IMR-90 (cell line): ENCODE measurements at regions not wholly inside any gene's neighbourhood (a gene's known extent, or its start where the extent isn't known, plus 50 kb on each side); places are given as distances from the start of the nearest gene placed in this dataset.

ENCODE experiments used
- ATAC-seq: fragments of 200-7000 bp; cut with Tn5 transposase; 2 replicates; pipeline ENCODE4 v1.9.1; 2020; ENCODE audit warnings: low read depth, mild to moderate bottlenecking, moderate library complexity
- BruUV-seq: library from RNA; stranded (reverse); fragments of 400-500 nt; replicated peaks from 2 replicates; lab custom pipeline; 2021; lab: Mats Ljungman, UMichigan
- CTCF ChIA-PET: fragments of 300-600 bp; formaldehyde crosslinking; extraction: SDS; loops from one replicate; lab custom pipeline; 2021; ENCODE audit warnings: antibody characterized with exemption; lab: Yijun Ruan, JAX
- POLR2A ChIA-PET: fragments of 300-600 bp; sonication (Branson Sonifier 250); formaldehyde crosslinking; loops from one replicate; lab custom pipeline; 2022; ENCODE audit warnings: antibody characterized with exemption; ENCODE audit not compliant: unreplicated experiment; lab: Charles Lee
- DNase-seq: peaks from one replicate; pipeline ENCODE4 v3.0.0; 2013
- H2AFZ ChIP-seq: replicated peaks from 2 replicates; pipeline ENCODE3; 2013; ENCODE audit warnings: low read length, mild to moderate bottlenecking; ENCODE audit not compliant: poor library complexity
- H2AK5ac ChIP-seq: 2 replicates; pipeline ENCODE4 v1.6.1; 2013; ENCODE audit warnings: low read depth, low read length, inconsistent platforms
- H2AK9ac ChIP-seq: replicated peaks from 2 replicates; pipeline ENCODE3; 2013; ENCODE audit warnings: mild to moderate bottlenecking, low read depth, low read length, moderate library complexity; ENCODE audit not compliant: poor library complexity
- H2BK120ac ChIP-seq: 2 replicates; pipeline ENCODE4 v1.6.1; 2013; ENCODE audit warnings: low read depth, low read length, inconsistent platforms
- H2BK15ac ChIP-seq: 3 replicates; pipeline ENCODE4 v1.6.1; 2013; ENCODE audit warnings: low read depth, low read length, inconsistent platforms
- H2BK20ac ChIP-seq: 2 replicates; pipeline ENCODE4 v1.6.1; 2013; ENCODE audit warnings: low read depth, mild to moderate bottlenecking, inconsistent platforms, low read length, moderate library complexity
- H2BK5ac ChIP-seq: 2 replicates; pipeline ENCODE4 v1.6.1; 2013; ENCODE audit warnings: mild to moderate bottlenecking, low read depth, low read length, inconsistent platforms; ENCODE audit not compliant: poor library complexity, severe bottlenecking
- H3K14ac ChIP-seq: replicated peaks from 2 replicates; pipeline ENCODE4 v1.6.1; 2013; ENCODE audit warnings: low read depth, low read length, inconsistent platforms
- H3K18ac ChIP-seq: 2 replicates; pipeline ENCODE4 v1.6.1; 2013; ENCODE audit warnings: low read depth, low read length, control low read depth
- H3K23ac ChIP-seq: 2 replicates; pipeline ENCODE4 v1.6.1; 2013; ENCODE audit warnings: low read depth, low read length, inconsistent platforms
- H3K27ac ChIP-seq: 2 replicates; pipeline ENCODE4 v1.5.1; 2013; ENCODE audit warnings: mild to moderate bottlenecking, control low read depth, low read length; ENCODE audit not compliant: insufficient read depth
- H3K27me3 ChIP-seq: 2 replicates; pipeline ENCODE4 v1.6.1; 2013; ENCODE audit warnings: low read length; ENCODE audit not compliant: control insufficient read depth, insufficient read depth
- H3K36me3 ChIP-seq: 2 replicates; pipeline ENCODE4 v1.6.1; 2013; ENCODE audit warnings: low read length, mixed read lengths; ENCODE audit not compliant: control insufficient read depth, insufficient read depth
- H3K4ac ChIP-seq: 2 replicates; pipeline ENCODE4 v1.6.1; 2013; ENCODE audit warnings: low read depth, low read length, inconsistent platforms
- H3K4me1 ChIP-seq: 2 replicates; pipeline ENCODE4 v1.6.1; 2013; ENCODE audit warnings: low read length, mixed read lengths; ENCODE audit not compliant: control insufficient read depth, insufficient read depth
- H3K4me2 ChIP-seq: 2 replicates; pipeline ENCODE4 v1.6.1; 2013; ENCODE audit warnings: low read depth, mild to moderate bottlenecking, control low read depth, low read length, moderate library complexity
- H3K4me3 ChIP-seq: 2 replicates; pipeline ENCODE4 v1.5.1; 2013; ENCODE audit warnings: low read depth, mild to moderate bottlenecking, control low read depth, low read length, moderate library complexity; ENCODE audit not compliant: insufficient read depth
- H3K56ac ChIP-seq: 2 replicates; pipeline ENCODE4 v1.6.1; 2013; ENCODE audit warnings: low read length, inconsistent platforms; ENCODE audit not compliant: insufficient read depth; ENCODE audit errors: extremely low read depth
- H3K79me1 ChIP-seq, 2 experiments: 2 replicates each; pipeline ENCODE4 v1.6.1; 2013; ENCODE audit warnings: low read length in 2 of 2, inconsistent platforms in 1 of 2, low read depth in 1 of 2
- H3K9ac ChIP-seq: 2 replicates; pipeline ENCODE4 v1.6.1; 2013; ENCODE audit warnings: low read depth, low read length, control low read depth
- H3K9me1 ChIP-seq: 2 replicates; pipeline ENCODE4 v1.6.1; 2013; ENCODE audit warnings: low read length, inconsistent platforms; ENCODE audit not compliant: insufficient read depth
- H3K9me3 ChIP-seq: 2 replicates; pipeline ENCODE4 v1.6.1; 2013; ENCODE audit warnings: low read length; ENCODE audit not compliant: control insufficient read depth, insufficient read depth
- H4K20me1 ChIP-seq: 2 replicates; pipeline ENCODE4 v1.6.1; 2013; ENCODE audit warnings: low read length, inconsistent platforms; ENCODE audit not compliant: insufficient read depth
- H4K5ac ChIP-seq: 2 replicates; pipeline ENCODE4 v1.6.1; 2013; ENCODE audit warnings: mild to moderate bottlenecking, low read depth, low read length, control low read depth
- H4K8ac ChIP-seq, 2 experiments: 2 replicates each; pipeline ENCODE4 v1.6.1; 2013; ENCODE audit warnings: low read depth in 2 of 2, low read length in 2 of 2, control low read depth in 1 of 2, inconsistent platforms in 1 of 2
- H4K91ac ChIP-seq: 2 replicates; pipeline ENCODE4 v1.6.1; 2013; ENCODE audit warnings: low read depth, low read length, inconsistent platforms; ENCODE audit not compliant: insufficient read depth
- RAD21 ChIP-seq: IDR thresholded peaks from 2 replicates; pipeline ENCODE4 v1.6.1; 2012; ENCODE audit warnings: low read length, improper control_type of control experiment
- SMC3 ChIP-seq: fragments of 150-350 bp; IDR thresholded peaks from 2 replicates; pipeline ENCODE4 v1.6.1; 2016; ENCODE audit warnings: low read depth, mild to moderate bottlenecking, antibody characterized with exemption, low read length, moderate library complexity
- WGBS, 2 experiments: methylation state at CpG; one replicate each; pipeline versions ENCODE4 v1.1.5 to v1.1.7; 2013; ENCODE audit warnings: missing lambda C conversion rate in 2 of 2; ENCODE audit not compliant: insufficient read length in 1 of 2; ENCODE audit errors: extremely low coverage in 2 of 2; 5-methylcytosine and 5-hydroxymethylcytosine counted together
- dilution Hi-C: fragments of 300-500 bp; cut with HindIII; formaldehyde crosslinking; loops from one replicate; pipeline ENCODE4 v1.14.3; 2018; ENCODE audit warnings: low sequenced_read_pairs; ENCODE audit not compliant: unreplicated experiment
- in situ Hi-C: fragments of 300-500 bp; cut with MboI; formaldehyde crosslinking; loops from 3 replicates; pipeline ENCODE4 v1.14.3; 2019; ENCODE audit warnings: low sequenced_read_pairs, inconsistent platforms, mixed read lengths
- intact Hi-C: fragments of 100-400 bp; cut with micrococcal nuclease; formaldehyde crosslinking; loops from 2 replicates; pipeline ENCODE4 v1.10.0; 2022

- Histone ChIP-seq H4K5ac (no peak overlapping the region), H3K4ac (no peak overlapping the region), H2BK15ac (no peak overlapping the region), H3K9me1 (no peaks in the 10 kb centered on the region), H4K91ac (no peak overlapping the region), H3K56ac (no peak overlapping the region), H4K8ac (no peak overlapping the region), H3K4me1 (no peaks in the 10 kb centered on the region), H3K4me2 (no peak overlapping the region), H2AK9ac (no peak overlapping the region), H3K23ac (no peak overlapping the region), H2AFZ (no peak overlapping the region), H3K9ac (no peak overlapping the region), H2BK20ac (no peak overlapping the region), H3K79me1 (no peaks in the 10 kb centered on the region), H2BK120ac (no peak overlapping the region), H4K20me1 (no peaks in the 10 kb centered on the region), H3K36me3 (no peaks in the 10 kb centered on the region), H3K4me3 (no peak overlapping the region), H3K27ac (no peak overlapping the region), H3K9me3 (no peaks in the 10 kb centered on the region), H2BK5ac (no peak overlapping the region), H3K18ac (no peak overlapping the region), H3K27me3 (no peaks in the 10 kb centered on the region), H3K14ac (no peak overlapping the region), H2AK5ac (no peak overlapping the region)
- dilution Hi-C loops, result no loop called here
- CTCF ChIA-PET, result interaction anchor here (0.5 to 0.6 kb wide), 2 partner anchors 143 to 734 kb away, joined by 3 read pairs; no protein-coding TSS in a partner anchor
- no peak for DNase-seq
- in situ Hi-C loops, result no loop called here
- no peak for ATAC-seq
- no peak for TF ChIP-seq RAD21
- no peak for TF ChIP-seq SMC3
- BruUV-seq, result no TSS peak
- WGBS, 2 experiments, result 17% methylated on average over 2 of the region's 4 CpGs; no CpG with 5 or more reads in 1 of the 2 experiments
- POLR2A ChIA-PET, result no interaction called here
- intact Hi-C loops, result no loop called here
These were observed 389.3 kb downstream of the OMA1 start for GRCh38 chr1:58157256-58157655.
